ENCODE measurements at regions not wholly inside any gene's neighbourhood (a gene's known extent, or its start where the extent isn't known, plus 50 kb on each side); places are given as distances from the start of the nearest gene placed in this dataset.

GRCh38 chr2:173631127-173631460, 276.4 kb downstream of the CDCA7 start:
- TF ChIP-seq, protein P1, sequence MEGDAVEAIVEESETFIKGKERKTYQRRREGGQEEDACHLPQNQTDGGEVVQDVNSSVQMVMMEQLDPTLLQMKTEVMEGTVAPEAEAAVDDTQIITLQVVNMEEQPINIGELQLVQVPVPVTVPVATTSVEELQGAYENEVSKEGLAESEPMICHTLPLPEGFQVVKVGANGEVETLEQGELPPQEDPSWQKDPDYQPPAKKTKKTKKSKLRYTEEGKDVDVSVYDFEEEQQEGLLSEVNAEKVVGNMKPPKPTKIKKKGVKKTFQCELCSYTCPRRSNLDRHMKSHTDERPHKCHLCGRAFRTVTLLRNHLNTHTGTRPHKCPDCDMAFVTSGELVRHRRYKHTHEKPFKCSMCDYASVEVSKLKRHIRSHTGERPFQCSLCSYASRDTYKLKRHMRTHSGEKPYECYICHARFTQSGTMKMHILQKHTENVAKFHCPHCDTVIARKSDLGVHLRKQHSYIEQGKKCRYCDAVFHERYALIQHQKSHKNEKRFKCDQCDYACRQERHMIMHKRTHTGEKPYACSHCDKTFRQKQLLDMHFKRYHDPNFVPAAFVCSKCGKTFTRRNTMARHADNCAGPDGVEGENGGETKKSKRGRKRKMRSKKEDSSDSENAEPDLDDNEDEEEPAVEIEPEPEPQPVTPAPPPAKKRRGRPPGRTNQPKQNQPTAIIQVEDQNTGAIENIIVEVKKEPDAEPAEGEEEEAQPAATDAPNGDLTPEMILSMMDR (IDR thresholded peaks at IDR 0.05), result no peak
- TF ChIP-seq ZFX (IDR thresholded peaks at IDR 0.05; ENCODE audit: borderline replicate concordance), result no peak
